HepG2 (cell line): ENCODE measurements at regions not wholly inside any gene's neighbourhood (a gene's known extent, or its start where the extent isn't known, plus 50 kb on each side); places are given as distances from the start of the nearest gene placed in this dataset.

Experiments used
- AKNA ChIP-seq: sonication (generic); formaldehyde crosslinking; IDR thresholded peaks from 2 replicates; pipeline ENCODE4 v1.4.0; 2020; ENCODE audit warnings: missing genetic modification reagents, borderline replicate concordance
- ATF2 ChIP-seq: sonication (generic); formaldehyde crosslinking; IDR thresholded peaks from 2 replicates; pipeline ENCODE4 v1.4.0; 2020; ENCODE audit warnings: missing genetic modification reagents
- GTF2F1 ChIP-seq: fragments of 150-350 bp; IDR thresholded peaks from 2 replicates; pipeline ENCODE4 v1.6.1; 2014; ENCODE audit warnings: low read length
- NCOR1 ChIP-seq: fragments of 200-600 bp; sonication (generic); IDR thresholded peaks from 2 replicates; pipeline ENCODE4 v1.7.0; 2017; ENCODE audit warnings: antibody characterized with exemption, low read length, borderline replicate concordance
- TARDBP ChIP-seq: sonication (generic); formaldehyde crosslinking; IDR thresholded peaks from 2 replicates; pipeline ENCODE4 v1.8.0; 2022; ENCODE audit warnings: mild to moderate bottlenecking, missing genetic modification reagents
- TCF12 ChIP-seq, 2 experiments: fragments of 450-650 bp in 1 of 2; sonication (generic) in 1 of 2; formaldehyde crosslinking in 1 of 2; IDR thresholded peaks; 2 replicates each; pipeline versions ENCODE4 v1.6.1 to v1.8.0; 2017 to 2022; ENCODE audit warnings: antibody characterized with exemption in 1 of 2, mild to moderate bottlenecking in 1 of 2, missing genetic modification reagents in 1 of 2, moderate library complexity in 1 of 2
- ZNF737 ChIP-seq: sonication (generic); formaldehyde crosslinking; IDR thresholded peaks from 2 replicates; pipeline ENCODE4 v1.5.0; 2020; ENCODE audit warnings: missing genetic modification reagents, mild to moderate bottlenecking, borderline replicate concordance
- TF ChIP-seq, protein P1 (sequence below), 2 experiments: fragments of 450-650 bp in 1 of 2; sonication (generic) in 1 of 2; formaldehyde crosslinking in 1 of 2; IDR thresholded peaks; 2 replicates each; pipeline versions ENCODE4 v1.6.1 to v1.8.0; 2016 to 2022; ENCODE audit warnings: antibody characterized with exemption in 1 of 2, mild to moderate bottlenecking in 1 of 2, missing genetic modification reagents in 1 of 2
- TF ChIP-seq, protein P2 (sequence below): sonication (generic); formaldehyde crosslinking; IDR thresholded peaks from 2 replicates; pipeline ENCODE4 v1.4.0; 2020; ENCODE audit warnings: missing genetic modification reagents; ENCODE audit errors: not compliant biosample characterization
- TF ChIP-seq, protein P3 (sequence below): sonication (generic); formaldehyde crosslinking; conservative IDR thresholded peaks from 2 replicates; pipeline ENCODE4 v1.4.0; 2020; ENCODE audit warnings: missing genetic modification reagents

- TF ChIP-seq AKNA (CRISPR knock-in tag), result no peak
- no peak for TF ChIP-seq ZNF737 (CRISPR knock-in tag)
- TF ChIP-seq, protein P1, sequence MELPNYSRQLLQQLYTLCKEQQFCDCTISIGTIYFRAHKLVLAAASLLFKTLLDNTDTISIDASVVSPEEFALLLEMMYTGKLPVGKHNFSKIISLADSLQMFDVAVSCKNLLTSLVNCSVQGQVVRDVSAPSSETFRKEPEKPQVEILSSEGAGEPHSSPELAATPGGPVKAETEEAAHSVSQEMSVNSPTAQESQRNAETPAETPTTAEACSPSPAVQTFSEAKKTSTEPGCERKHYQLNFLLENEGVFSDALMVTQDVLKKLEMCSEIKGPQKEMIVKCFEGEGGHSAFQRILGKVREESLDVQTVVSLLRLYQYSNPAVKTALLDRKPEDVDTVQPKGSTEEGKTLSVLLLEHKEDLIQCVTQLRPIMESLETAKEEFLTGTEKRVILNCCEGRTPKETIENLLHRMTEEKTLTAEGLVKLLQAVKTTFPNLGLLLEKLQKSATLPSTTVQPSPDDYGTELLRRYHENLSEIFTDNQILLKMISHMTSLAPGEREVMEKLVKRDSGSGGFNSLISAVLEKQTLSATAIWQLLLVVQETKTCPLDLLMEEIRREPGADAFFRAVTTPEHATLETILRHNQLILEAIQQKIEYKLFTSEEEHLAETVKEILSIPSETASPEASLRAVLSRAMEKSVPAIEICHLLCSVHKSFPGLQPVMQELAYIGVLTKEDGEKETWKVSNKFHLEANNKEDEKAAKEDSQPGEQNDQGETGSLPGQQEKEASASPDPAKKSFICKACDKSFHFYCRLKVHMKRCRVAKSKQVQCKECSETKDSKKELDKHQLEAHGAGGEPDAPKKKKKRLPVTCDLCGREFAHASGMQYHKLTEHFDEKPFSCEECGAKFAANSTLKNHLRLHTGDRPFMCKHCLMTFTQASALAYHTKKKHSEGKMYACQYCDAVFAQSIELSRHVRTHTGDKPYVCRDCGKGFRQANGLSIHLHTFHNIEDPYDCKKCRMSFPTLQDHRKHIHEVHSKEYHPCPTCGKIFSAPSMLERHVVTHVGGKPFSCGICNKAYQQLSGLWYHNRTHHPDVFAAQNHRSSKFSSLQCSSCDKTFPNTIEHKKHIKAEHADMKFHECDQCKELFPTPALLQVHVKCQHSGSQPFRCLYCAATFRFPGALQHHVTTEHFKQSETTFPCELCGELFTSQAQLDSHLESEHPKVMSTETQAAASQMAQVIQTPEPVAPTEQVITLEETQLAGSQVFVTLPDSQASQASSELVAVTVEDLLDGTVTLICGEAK (IDR thresholded peaks at IDR 0.05), result no peak
- TF ChIP-seq, protein P1 (CRISPR knock-in tag; IDR thresholded peaks at IDR 0.05), result no peak
- no peak for TF ChIP-seq TARDBP (CRISPR knock-in tag)
- TF ChIP-seq, protein P2, sequence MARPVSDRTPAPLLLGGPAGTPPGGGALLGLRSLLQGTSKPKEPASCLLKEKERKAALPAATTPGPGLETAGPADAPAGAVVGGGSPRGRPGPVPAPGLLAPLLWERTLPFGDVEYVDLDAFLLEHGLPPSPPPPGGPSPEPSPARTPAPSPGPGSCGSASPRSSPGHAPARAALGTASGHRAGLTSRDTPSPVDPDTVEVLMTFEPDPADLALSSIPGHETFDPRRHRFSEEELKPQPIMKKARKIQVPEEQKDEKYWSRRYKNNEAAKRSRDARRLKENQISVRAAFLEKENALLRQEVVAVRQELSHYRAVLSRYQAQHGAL (CRISPR knock-in tag), result no peak
- no peak for TF ChIP-seq GTF2F1
- no peak for TF ChIP-seq NCOR1
- no peak for TF ChIP-seq ATF2 (CRISPR knock-in tag)
- no peak for TF ChIP-seq TCF12 (IDR thresholded peaks at IDR 0.05)
- TF ChIP-seq TCF12 (CRISPR knock-in tag; IDR thresholded peaks at IDR 0.05), result no peak
- TF ChIP-seq, protein P3, sequence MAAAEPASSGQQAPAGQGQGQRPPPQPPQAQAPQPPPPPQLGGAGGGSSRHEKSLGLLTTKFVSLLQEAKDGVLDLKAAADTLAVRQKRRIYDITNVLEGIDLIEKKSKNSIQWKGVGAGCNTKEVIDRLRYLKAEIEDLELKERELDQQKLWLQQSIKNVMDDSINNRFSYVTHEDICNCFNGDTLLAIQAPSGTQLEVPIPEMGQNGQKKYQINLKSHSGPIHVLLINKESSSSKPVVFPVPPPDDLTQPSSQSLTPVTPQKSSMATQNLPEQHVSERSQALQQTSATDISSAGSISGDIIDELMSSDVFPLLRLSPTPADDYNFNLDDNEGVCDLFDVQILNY, result no peak
Measured at GRCh38 chr1:195576641-195577040, 1031.6 kb downstream of the KCNT2 start (continued).
